ENCODE measurements at regions not wholly inside any gene's neighbourhood (a gene's known extent, or its start where the extent isn't known, plus 50 kb on each side); places are given as distances from the start of the nearest gene placed in this dataset.

GRCh38 chr14:48622980-48623379 is 947.6 kb upstream of the MDGA2 start:
- no peaks in the 10 kb centered on the region for H3K36me3 ChIP-seq (replicated peaks in 1 of 2; ENCODE audit: control extremely low read depth in 1 of 2, control insufficient read depth in 1 of 2, extremely low read depth in 1 of 2, insufficient read depth in 2 of 2, low read length in 1 of 2)
- Mint-ChIP-seq H3K4me3 (no peak overlapping the region), H3K27me3 (no peaks in the 10 kb centered on the region), H3K27ac (no peak overlapping the region), H3K9me3 (ENCODE audit: insufficient read depth) (no peaks in the 10 kb centered on the region), H3K4me1 (no peaks in the 10 kb centered on the region)
- CTCF ChIA-PET, result no interaction called here
- no peaks in the 10 kb centered on the region for H3K79me2 ChIP-seq (ENCODE audit: control insufficient read depth, insufficient read depth, low read length)
- WGBS (ENCODE audit: insufficient coverage), result no CpG with 5 or more reads among the region's 1 CpG
- H3K4me1 ChIP-seq (ENCODE audit: control insufficient read depth in 2 of 2, insufficient read depth in 2 of 2, low read length in 2 of 2), result no peaks in the 10 kb centered on the region
- TF ChIP-seq EZH2 (IDR thresholded peaks at IDR 0.05; ENCODE audit: borderline replicate concordance, insufficient read depth, low read depth, low read length, poor library complexity, severe bottlenecking) (no peak), CTCF (IDR thresholded peaks at IDR 0.05) (no peak)
- no peak overlapping the region for H3K4me3 ChIP-seq (ENCODE audit: control extremely low read depth in 1 of 5, extremely low read depth in 1 of 5, insufficient read depth in 1 of 5, low read depth in 2 of 5, low read length in 4 of 5)
- no peaks in the 10 kb centered on the region for H3K27me3 ChIP-seq (replicated peaks in 1 of 4; ENCODE audit: control extremely low read depth in 1 of 4, control insufficient read depth in 3 of 4, insufficient read depth in 4 of 4, low read length in 3 of 4)
- POLR2A ChIA-PET, result no interaction called here
- no peak for DNase-seq
- H2AFZ ChIP-seq (ENCODE audit: insufficient read depth, low read depth, low read length, poor library complexity, severe bottlenecking), result no peak overlapping the region
- intact Hi-C loops (cut with micrococcal nuclease), result no loop called here
- no peaks in the 10 kb centered on the region for H3K9me3 ChIP-seq (ENCODE audit: control extremely low read depth in 1 of 3, control insufficient read depth in 2 of 3, insufficient read depth in 1 of 3, low read length in 2 of 3)
- no peaks in the 10 kb centered on the region for H4K20me1 ChIP-seq (ENCODE audit: control insufficient read depth, insufficient read depth, low read length, poor library complexity, severe bottlenecking)
- no peak overlapping the region for H3K9ac ChIP-seq (ENCODE audit: low read length)
- no peak for ATAC-seq (ENCODE audit: low read depth)
- H3K4me2 ChIP-seq (replicated peaks; ENCODE audit: low read depth, low read length, poor library complexity, severe bottlenecking), result no peak overlapping the region
- no peak overlapping the region for H3K27ac ChIP-seq (ENCODE audit: low read length in 2 of 2)

GRCh38 chr14:48618057-48618456 is 942.7 kb upstream of the MDGA2 start:
- DNase-seq, result no peak
- H2AFZ ChIP-seq (ENCODE audit: insufficient read depth, low read depth, low read length, poor library complexity, severe bottlenecking), result no peak overlapping the region
- H3K4me2 ChIP-seq (replicated peaks; ENCODE audit: low read depth, low read length, poor library complexity, severe bottlenecking), result no peak overlapping the region
- H3K36me3 ChIP-seq (replicated peaks in 1 of 2; ENCODE audit: control extremely low read depth in 1 of 2, control insufficient read depth in 1 of 2, extremely low read depth in 1 of 2, insufficient read depth in 2 of 2, low read length in 1 of 2), result no peaks in the 10 kb centered on the region
- H3K4me1 ChIP-seq (ENCODE audit: control insufficient read depth in 2 of 2, insufficient read depth in 2 of 2, low read length in 2 of 2), result no peaks in the 10 kb centered on the region
- H3K9ac ChIP-seq (ENCODE audit: low read length), result no peak overlapping the region
- no peaks in the 10 kb centered on the region for H3K27me3 Mint-ChIP-seq
- H4K20me1 ChIP-seq (ENCODE audit: control insufficient read depth, insufficient read depth, low read length, poor library complexity, severe bottlenecking), result no peaks in the 10 kb centered on the region
- ChIA-PET POLR2A (no interaction called here), CTCF (no interaction called here)
- H3K27me3 ChIP-seq (replicated peaks in 1 of 4; ENCODE audit: control extremely low read depth in 1 of 4, control insufficient read depth in 3 of 4, insufficient read depth in 4 of 4, low read length in 3 of 4), result no peaks in the 10 kb centered on the region
- no peaks in the 10 kb centered on the region for H3K9me3 Mint-ChIP-seq (ENCODE audit: insufficient read depth)
- no peak overlapping the region for H3K4me3 ChIP-seq (ENCODE audit: control extremely low read depth in 1 of 5, extremely low read depth in 1 of 5, insufficient read depth in 1 of 5, low read depth in 2 of 5, low read length in 4 of 5)
- no peaks in the 10 kb centered on the region for H3K4me1 Mint-ChIP-seq
- no peak overlapping the region for H3K4me3 Mint-ChIP-seq
- H3K9me3 ChIP-seq (ENCODE audit: control extremely low read depth in 1 of 3, control insufficient read depth in 2 of 3, insufficient read depth in 1 of 3, low read length in 2 of 3), result peaks cover 0 to 4% (median 0%) of the 10 kb centered on the region in 3 donors
- ATAC-seq (ENCODE audit: low read depth), result no peak
- WGBS (ENCODE audit: insufficient coverage), result no CpG with 5 or more reads among the region's 1 CpG
- no peak overlapping the region for H3K27ac ChIP-seq (ENCODE audit: low read length in 2 of 2)
- TF ChIP-seq EZH2 (IDR thresholded peaks at IDR 0.05; ENCODE audit: borderline replicate concordance, insufficient read depth, low read depth, low read length, poor library complexity, severe bottlenecking) (no peak), CTCF (IDR thresholded peaks at IDR 0.05) (no peak)
- no peaks in the 10 kb centered on the region for H3K79me2 ChIP-seq (ENCODE audit: control insufficient read depth, insufficient read depth, low read length)
- intact Hi-C loops (cut with micrococcal nuclease), result no loop called here
- no peak overlapping the region for H3K27ac Mint-ChIP-seq
